ENCODE measurements at regions not wholly inside any gene's neighbourhood (a gene's known extent, or its start where the extent isn't known, plus 50 kb on each side); places are given as distances from the start of the nearest gene placed in this dataset.
A peak's percentile ranks its signal among the peaks of the same experiment; 100 is the strongest.

DNA sequence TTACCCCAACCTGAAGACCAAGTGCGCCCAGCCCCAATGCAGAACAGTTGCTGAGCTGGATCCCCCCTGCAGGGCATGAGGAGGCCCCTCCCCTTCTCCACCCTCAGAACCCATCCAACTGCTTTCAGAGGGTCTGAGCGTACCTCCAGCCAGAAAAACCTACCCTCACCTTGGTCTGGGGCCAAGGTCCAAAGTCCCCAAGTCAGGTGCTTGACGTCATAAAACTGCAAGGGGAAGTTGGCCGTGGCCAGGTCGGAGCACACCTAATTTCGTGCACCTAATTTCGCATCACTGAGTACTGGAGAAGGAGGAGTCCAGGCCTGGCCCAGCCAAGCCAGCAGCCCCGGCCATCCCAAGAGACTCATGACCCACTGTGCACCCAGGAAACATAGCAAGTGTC lies 289.8 kb downstream of the CTTN start:
- Histone ChIP-seq H3K9me3 (no peaks in the 10 kb centered on the region), H3K4me1 (no peaks in the 10 kb centered on the region), H3K36me3 (no peaks in the 10 kb centered on the region), H3K27ac (no peak overlapping the region), H3K27me3 (ENCODE audit: low read depth) (no peaks in the 10 kb centered on the region), H3K4me3 (no peak overlapping the region)
- DNase-seq (peak; percentile 17), ATAC-seq (no peak)
- intact Hi-C loops (cut with DNase I), result no loop called here
- TF ChIP-seq, protein P1, sequence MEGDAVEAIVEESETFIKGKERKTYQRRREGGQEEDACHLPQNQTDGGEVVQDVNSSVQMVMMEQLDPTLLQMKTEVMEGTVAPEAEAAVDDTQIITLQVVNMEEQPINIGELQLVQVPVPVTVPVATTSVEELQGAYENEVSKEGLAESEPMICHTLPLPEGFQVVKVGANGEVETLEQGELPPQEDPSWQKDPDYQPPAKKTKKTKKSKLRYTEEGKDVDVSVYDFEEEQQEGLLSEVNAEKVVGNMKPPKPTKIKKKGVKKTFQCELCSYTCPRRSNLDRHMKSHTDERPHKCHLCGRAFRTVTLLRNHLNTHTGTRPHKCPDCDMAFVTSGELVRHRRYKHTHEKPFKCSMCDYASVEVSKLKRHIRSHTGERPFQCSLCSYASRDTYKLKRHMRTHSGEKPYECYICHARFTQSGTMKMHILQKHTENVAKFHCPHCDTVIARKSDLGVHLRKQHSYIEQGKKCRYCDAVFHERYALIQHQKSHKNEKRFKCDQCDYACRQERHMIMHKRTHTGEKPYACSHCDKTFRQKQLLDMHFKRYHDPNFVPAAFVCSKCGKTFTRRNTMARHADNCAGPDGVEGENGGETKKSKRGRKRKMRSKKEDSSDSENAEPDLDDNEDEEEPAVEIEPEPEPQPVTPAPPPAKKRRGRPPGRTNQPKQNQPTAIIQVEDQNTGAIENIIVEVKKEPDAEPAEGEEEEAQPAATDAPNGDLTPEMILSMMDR (IDR thresholded peaks at IDR 0.05), result no peak

DNA sequence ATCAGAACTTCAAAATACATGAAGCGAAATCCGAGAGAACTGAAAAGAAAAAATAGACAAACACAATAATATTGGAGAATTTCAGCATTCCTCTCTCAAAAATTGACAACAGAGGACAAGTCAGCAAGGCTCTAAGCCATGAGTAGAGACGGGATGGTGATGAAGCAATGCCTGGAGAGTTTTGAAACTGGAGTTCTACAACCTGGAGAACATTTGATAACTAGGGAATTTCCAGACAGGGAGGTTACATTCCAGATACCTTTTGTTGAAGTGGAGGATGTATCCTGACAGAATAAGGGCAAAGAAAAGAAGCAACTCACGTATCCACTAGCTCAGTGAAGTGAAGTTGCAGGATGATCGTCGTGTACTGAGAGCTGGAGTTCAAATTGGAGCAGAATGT lies 291.4 kb downstream of the CTTN start:
- ATAC-seq (no peak), DNase-seq (no peak)
- TF ChIP-seq, protein P1 (IDR thresholded peaks at IDR 0.05), result no peak
- H3K4me3 ChIP-seq, result no peak overlapping the region
- H3K9me3 ChIP-seq, result no peaks in the 10 kb centered on the region
- intact Hi-C loops (cut with DNase I), result no loop called here
- no peaks in the 10 kb centered on the region for H3K4me1 ChIP-seq
- H3K27me3 ChIP-seq (ENCODE audit: low read depth), result no peaks in the 10 kb centered on the region
- no peak overlapping the region for H3K27ac ChIP-seq
- H3K36me3 ChIP-seq, result no peaks in the 10 kb centered on the region

DNA sequence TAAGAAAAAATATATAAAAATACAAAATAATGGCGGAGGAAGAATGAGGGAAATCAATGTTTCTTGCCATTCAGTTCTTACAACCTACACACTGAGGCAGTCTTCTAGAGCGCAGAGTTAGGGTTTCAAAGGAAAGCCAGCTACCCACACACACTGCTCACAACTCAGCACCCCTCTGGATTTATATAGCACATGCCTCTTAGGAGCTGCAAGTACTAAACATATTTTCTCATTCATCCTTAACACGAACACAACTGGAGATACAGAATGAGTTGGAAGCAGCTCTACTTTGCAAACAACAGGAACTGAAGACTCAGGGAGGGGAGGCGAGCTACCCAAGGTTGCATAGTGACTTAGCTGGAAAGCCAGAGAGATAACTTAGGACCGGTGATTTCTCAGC lies 293.8 kb downstream of the CTTN start:
- DNase-seq (no peak), ATAC-seq (no peak)
- Histone ChIP-seq H3K4me1 (no peaks in the 10 kb centered on the region), H3K9me3 (no peaks in the 10 kb centered on the region), H3K27me3 (ENCODE audit: low read depth) (no peaks in the 10 kb centered on the region), H3K36me3 (peaks cover 1% of the 10 kb centered on the region), H3K4me3 (no peak overlapping the region), H3K27ac (no peak overlapping the region)
- intact Hi-C loops (cut with DNase I), result no loop called here
- TF ChIP-seq, protein P1 (IDR thresholded peaks at IDR 0.05), result no peak

DNA sequence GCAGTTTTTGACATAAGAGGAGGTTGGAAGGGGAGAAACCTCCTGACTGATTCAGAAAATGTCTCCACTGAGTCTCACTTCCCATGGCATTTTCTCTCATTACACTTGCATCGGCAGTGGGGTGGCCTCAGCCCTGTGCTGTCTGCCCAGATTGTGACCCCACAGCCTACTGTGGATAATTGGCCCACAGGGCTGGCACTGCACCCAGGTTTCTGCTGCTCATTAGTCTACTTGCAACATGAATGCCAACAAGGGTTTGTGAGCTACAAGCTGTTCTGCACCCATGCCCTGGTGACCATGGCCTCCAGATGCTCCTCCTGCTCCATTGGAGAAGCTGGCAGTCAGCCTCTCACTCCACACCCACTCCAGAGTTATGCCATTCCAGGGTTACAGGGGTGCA lies 296.0 kb downstream of the CTTN start:
- ATAC-seq, result no peak

DNA sequence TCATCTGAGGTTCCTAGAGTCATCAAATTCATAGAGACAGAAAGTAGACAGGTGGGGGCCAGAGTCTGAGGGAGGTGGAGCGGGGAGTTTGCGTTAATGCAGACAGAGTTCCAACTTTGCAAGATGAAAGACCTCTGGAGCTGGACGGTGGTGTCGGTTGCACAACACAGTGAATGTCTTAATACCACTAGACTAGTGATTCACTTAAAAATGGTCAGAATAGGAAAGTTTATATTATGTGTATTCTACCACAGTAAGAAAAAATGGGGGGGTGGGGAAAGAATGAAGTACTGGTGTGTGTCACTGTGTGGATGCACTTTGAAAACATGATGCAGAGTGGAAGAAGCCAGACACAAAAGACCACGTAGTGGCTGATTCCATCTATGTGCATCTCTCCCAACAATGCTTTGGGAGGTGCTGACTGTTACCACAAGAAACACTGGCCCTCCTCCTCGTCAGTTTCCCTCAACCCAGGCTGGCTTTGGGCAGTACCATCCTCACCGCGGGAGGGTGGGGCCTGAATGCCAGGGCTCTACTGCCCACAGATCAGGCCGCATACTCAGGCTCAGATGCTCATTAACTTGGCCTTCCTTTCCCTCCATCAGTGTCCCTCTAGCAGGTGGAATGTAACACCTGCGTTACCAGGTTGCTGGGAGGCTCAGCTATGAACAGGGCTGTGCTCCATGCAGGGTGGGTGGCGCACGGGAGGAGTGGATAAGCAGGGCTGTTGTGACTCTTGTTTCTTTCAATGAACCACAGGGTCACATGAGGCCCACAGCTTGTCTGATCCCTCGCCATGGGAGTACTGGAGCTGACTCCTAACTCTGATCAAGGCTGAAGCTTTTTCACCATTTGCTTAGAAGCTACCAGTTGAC lies 297.0 kb downstream of the CTTN start:
- Histone ChIP-seq H3K9me3 (no peaks in the 10 kb centered on the region), H3K27me3 (ENCODE audit: low read depth) (no peaks in the 10 kb centered on the region), H3K4me1 (no peaks in the 10 kb centered on the region), H3K4me3 (no peak overlapping the region), H3K36me3 (peaks cover 5% of the 10 kb centered on the region), H3K27ac (no peak overlapping the region)
- intact Hi-C loops (cut with DNase I), result no loop called here
- peak; percentile 13 for DNase-seq
- TF ChIP-seq, protein P1 (IDR thresholded peaks at IDR 0.05), result no peak
- ATAC-seq, result no peak

More for the DNA sequence above, 296.0 kb downstream of the CTTN start:
- peak; percentile 23 for DNase-seq
- Histone ChIP-seq H3K4me3 (no peak overlapping the region), H3K27me3 (ENCODE audit: low read depth) (no peaks in the 10 kb centered on the region), H3K36me3 (peaks cover 5% of the 10 kb centered on the region), H3K9me3 (no peaks in the 10 kb centered on the region), H3K27ac (no peak overlapping the region), H3K4me1 (no peaks in the 10 kb centered on the region)
- TF ChIP-seq, protein P1 (IDR thresholded peaks at IDR 0.05), result no peak
- intact Hi-C loops (cut with DNase I), result no loop called here

Measured in lower lobe of right lung (tissue), 2 donors.